Glomerular visceral epithelial cell (primary cell): ENCODE measurements at regions not wholly inside any gene's neighbourhood (a gene's known extent, or its start where the extent isn't known, plus 50 kb on each side); places are given as distances from the start of the nearest gene placed in this dataset.
"Not testable (repeated sequence)": the region's sequence is repeated elsewhere in the genome, so short reads cannot be mapped to it uniquely, and the experiment has no call there.

ENCODE experiments used
- DNase-seq: peaks from one replicate; pipeline ENCODE4 v3.0.0-alpha.2; 2016; ENCODE audit errors: extremely low spot score

DNA sequence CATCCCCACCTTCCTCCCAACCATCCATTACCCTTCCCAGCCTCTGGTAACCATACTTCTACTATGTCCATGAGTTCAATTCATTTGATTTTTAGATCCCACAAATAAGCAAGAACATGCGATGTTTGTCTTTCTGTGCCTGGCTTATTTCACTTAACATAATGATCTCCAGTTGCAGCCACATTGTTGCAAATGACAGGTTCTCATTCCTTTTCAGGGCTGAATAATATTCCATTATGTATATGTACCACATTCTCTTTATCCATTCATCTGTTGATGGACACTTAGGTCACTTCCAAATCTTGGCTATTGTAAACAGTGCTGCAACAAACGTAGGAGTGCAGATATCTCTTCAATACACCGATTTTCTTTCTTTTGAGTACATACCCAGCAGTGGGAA lies 522.1 kb downstream of the TMEM114 start:
- DNase-seq, result not testable (repeated sequence)

DNA sequence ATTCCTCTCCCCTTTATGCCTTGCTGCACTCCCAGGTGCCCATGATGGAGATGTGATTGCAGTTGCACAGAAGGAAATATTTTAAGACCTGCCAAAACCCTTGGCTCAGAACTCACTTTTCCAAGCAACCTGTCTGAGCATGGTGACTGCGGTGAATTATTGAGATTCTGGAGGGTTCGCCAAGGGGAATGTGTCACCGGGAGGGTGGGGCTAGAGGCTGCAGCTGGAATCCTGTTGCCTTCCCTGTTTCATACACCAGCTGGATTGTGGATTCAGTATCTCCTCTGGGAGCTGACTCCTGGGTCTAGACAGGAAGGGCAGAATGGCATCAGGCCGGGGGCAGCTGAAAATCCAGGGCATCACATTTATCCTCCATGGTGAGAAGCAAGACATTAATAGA lies 527.2 kb downstream of the TMEM114 start:
- no peak for DNase-seq

DNA sequence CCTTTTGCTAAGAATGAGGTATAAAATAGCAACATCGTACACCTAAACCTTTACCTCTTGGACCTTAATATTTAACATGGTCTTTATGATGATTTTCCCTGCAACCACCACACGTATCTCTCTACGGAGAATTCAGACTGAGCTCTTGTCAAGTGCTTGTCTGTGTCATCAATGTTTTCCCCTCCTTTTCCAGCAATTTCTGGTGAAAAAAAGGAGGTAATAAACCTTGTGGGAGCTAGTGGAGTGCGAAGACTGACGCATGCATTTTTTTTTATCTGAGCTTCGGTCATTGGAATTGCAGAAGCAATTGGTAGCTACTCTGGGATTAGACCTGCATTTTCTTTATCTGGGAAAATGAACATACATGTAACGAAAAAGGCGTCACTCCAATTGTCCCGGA lies 527.6 kb downstream of the TMEM114 start:
- DNase-seq, result no peak

DNA sequence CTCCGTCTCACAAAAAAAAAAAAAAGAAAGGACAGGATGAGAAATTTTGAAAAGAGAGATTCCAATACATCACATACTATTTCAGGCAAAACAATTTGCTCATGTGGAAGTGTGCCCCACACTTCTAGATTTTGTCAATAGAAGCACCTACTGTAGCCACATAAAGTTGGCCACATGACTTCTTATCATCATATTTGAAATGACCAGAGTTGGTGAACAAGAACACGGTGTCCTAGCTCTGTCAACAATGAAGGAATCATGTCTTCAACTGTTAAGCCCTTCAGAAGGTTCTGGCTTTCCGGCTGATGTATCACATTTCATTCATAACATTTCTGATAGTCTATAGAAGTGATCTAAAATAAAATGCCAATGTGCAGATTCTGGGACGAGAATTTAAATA lies 534.5 kb downstream of the TMEM114 start:
- DNase-seq, result no peak

DNA sequence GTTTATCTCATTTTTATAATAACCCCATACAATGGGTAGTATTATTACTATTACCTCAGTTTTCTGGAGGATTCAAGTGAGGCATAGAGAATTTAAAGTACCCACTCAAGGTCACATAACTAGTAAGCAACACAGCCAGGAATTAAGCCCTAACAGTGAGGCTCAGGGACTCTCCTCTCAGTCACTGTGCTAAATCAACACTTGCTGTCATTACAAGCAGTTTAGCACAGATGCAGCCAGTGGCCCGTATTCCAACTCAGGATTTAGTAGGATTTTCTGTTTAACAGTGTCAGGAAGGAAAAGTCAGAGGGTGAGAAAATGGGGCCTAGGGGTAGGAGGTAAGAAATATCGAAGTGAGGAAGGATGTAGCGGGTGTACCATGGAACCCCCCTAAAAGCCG lies 536.9 kb downstream of the TMEM114 start:
- no peak for DNase-seq

DNA sequence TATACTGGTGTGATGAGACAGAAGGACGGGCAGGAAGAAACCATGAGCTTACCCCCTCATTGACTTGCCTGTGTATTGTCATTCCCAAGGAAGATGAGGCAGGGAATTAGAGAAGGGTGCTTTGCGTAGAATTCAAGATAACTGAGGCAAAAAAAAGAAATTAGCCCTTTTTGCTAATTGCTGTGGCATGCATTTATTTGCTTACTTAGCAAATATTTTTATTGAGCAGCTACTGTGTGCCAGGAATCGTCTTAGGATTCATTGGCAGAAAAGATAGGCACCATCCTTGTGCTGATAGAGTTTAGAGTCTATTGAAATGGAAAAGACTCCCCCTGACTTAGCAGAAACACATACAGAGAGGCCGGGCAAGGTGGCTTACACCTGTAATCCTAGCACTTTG lies 541.9 kb downstream of the TMEM114 start:
- DNase-seq, result no peak

DNA sequence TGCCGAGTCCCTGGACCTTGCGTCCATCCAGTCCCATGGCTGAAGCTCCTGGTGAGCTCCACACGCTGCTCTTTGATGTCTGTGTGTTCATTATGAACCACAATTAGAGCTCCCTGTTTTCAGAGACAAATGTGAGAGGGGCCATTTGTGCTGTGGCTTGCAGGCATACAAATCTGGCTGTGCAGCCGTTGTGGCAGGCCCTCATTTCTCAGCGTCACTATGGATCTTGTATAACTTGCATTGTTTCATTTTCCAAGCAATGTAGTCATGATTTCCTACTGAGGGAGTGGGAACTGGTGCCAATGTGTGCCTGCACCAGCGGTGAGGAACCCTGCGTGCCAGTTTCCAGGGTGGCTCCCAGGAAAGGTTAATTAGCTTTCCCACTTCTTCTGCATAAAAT lies 542.6 kb downstream of the TMEM114 start:
- DNase-seq, result no peak

DNA sequence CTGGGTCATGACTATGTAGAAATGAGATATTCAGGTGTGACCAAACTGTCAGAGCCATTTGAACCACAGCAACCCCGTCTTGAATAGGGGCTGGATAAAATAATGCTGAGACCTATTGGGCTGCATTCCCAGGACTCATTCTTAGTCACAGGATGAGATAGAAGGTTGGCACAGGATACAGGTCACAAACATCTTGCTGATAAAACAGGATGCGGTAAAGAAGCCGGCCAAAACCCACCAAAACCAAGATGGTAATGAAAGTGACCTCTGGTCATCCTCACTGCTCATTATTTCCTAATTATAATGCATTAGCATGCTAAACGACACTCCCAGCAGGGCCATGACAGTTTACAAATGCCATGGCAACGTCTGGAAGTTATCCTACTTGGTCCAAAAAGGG lies 545.5 kb downstream of the TMEM114 start:
- no peak for DNase-seq

DNA sequence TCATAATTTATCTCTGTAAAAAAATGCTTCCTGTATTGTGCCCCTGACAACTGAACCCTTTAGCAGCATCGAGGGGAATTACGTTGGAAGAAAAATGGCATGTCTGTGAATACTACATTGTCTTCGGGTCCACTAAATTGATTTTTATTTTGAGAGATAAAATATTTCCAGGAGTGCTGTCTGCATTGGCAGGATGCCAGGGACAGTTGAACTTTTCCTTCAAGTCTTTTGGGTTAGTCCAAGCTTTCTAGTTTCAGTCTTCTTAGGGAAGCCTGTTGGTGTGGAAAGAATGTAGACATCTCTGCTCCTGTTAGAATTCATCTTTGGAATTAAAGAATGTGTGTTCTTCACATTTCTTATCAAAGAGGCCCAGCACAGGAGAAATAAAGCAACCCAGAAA lies 557.9 kb downstream of the TMEM114 start:
- DNase-seq, result no peak

DNA sequence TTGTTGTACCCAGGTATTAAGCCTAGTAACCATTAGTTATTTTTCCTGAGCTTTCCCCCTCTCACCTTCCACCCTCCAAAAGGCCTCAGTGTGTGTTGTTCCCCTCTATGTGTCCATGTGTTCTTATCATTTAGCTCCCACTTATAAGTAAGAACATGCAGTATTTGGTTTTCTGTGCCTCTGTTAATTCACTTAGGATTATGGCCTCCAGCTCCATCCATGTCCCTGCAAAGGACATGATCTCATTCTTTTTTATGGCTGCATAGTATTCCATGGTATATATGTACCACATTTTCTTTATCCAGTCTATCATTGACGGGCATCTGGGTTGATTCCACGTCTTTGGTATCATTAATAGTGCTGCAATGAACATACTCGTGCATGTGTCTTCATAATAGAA lies 560.3 kb downstream of the TMEM114 start:
- DNase-seq, result not testable (repeated sequence)

DNA sequence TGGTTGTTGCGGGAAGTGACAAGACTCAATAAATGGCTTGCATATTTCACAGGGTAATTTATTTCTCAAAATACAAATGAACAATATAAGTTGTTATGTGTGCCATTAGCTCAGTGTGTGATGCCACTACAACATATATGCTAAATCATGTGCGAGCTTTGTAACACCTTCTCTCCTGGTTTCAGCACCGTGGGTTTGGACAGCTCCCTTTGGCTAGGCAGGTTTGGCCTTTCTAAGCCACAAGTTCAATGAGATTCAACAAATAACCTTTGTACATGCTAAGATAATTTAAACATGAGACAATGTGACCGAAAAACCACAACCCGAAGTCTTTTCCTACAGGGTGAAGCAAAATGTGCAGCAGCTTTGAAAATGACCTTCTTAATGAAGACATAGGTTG lies 563.9 kb downstream of the TMEM114 start:
- DNase-seq, result no peak

DNA sequence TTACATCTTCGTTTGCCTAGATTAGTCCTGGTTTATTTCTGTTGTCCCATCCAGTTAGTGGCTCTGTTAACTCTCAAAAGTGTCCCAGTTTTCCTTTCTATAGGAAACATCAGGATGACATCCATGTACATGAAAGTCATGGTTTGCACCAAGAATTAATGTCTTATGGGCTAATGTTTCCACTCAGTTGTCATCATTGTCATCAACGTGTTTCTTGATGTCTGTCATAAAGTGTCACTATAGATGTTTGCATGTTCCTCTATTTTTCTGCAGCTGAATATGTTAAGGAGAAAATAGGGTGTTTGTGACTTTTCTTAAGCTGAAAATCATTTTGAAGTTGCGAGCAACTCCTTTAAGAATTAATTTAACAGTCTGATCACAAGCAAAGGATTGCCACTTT lies 567.0 kb downstream of the TMEM114 start:
- DNase-seq, result no peak

DNA sequence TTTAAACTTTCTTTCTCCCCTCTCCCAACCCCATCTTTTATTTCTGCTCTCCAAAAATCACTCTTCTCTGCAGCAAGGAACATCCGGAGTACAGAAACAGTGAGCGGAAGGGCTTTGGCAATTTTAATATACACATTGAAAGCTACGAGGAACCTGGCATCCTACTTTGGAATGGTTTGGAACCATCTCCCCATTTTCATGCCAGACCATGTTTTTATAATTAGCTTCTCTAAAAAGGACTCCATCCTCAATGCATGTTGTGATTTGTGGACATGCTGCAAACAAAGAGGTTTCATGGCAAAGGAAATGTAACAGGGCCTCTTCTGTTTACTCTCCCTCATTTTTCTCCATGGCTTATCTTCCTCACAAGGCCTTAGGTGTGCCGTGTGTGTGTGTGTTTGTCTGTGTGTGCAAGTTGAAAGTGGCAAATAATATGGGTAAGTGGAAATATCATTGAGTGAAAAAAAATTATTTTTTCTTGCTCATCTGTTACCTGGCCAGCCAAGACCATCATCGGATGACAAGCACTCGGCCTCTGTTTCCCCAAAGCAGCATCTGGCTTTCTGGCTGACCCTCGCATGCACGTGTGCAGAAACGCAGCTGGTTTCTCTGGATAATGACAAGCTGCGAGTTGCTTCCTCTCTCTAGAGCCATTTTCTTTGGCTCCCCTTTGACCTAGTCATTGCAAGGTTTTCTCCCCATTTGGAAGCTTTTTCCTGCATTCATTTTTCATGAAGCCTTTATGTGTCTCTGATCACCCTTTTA lies 585.0 kb downstream of the TMEM114 start:
- no peak for DNase-seq

DNA sequence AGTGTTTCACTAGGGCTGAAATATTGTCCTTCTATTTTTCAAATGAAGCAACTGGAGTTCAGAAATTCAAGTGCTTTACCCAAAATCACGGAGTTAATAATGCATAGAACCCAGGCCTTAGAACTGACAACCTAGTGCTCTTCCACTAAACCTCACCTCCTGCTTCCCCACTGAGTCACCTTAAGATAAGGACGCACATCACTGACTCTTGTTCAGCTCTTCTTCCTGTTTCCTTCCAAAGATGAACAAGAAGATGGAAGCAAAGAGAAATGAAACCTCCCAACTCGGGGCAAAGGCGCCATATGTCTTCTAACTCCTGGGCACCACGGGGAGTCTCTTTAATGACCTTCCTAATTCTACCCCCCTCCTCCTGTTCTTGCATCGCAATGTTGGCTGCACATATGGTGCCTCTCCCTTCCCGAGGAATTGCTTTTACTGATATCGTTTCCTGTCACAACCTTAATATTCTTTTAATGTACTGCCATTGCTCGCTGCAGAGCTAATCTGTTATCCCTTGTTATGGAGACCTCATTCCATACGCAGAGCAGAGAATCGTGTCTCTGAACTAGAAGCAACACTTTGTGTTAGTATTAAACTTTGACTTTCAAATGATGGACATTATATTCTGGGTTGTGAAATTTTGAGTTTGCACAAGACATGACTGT lies 591.4 kb downstream of the TMEM114 start:
- no peak for DNase-seq

DNA sequence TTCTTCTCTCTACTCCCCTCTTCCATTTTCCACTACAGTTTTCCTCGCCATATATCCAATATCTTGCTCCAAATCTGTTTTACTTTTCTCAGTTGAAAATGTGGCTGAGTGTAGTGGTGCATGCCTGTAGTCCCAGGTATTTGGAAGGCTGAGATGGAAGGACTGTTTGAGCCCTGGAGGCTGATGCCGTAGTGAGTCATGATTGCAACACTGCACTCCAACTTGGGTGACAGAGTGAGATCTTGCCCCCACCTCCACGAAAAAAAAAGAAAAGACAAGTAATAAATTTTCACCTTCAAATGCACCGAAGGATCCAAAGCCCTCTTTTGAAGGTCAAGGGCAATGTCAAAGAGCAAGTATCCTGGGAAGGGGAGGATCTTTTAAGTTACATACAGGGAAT lies 592.3 kb downstream of the TMEM114 start:
- DNase-seq, result no peak

DNA sequence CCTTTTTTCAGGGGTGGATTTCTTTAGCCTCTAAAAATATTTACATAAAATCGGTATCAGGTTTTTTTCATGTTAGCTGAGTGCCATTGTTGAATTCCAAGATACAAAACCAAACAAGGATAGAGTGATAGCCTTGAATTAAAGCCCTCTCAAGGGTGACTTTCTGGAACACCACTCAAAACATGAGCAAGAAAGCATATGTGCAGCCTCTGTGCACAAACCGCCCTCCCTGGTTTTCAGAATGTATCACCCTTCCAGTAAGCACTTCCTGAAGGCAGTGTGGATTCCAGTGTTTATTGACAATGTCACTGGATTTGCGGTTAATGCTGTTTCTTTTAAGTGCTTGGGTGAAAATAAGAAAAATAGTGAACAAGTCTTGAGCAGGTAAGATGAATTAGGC lies 597.7 kb downstream of the TMEM114 start:
- DNase-seq, result no peak

DNA sequence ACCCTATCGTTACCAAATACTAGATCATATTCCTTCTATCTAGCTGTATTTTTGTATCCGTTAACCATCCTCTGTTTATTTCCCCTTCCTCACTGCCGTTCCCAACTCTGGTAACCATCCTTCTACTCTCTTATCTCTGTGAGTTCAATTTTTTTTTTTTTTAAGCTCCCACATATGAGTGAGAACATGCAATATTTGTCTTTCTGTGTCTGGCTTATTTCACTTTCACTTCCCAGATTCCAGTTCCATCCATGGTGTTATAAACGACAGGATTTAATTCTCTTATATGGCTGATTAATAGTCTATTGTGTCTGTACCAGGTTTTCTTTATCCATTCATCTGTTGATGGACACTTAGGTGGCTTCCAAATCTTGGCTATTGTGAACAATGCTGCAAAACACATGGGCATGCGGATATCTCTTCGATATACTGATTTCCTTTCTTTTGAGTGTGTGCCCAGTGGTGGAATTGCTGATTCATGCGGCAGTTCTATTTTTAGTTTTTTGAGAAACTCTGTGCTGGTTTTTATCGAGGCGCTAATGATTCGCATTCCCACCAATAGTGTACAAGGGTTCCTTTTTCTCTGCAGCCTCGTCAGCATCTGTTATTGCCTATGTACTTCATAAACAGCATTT lies 599.6 kb downstream of the TMEM114 start:
- DNase-seq, result no peak

DNA sequence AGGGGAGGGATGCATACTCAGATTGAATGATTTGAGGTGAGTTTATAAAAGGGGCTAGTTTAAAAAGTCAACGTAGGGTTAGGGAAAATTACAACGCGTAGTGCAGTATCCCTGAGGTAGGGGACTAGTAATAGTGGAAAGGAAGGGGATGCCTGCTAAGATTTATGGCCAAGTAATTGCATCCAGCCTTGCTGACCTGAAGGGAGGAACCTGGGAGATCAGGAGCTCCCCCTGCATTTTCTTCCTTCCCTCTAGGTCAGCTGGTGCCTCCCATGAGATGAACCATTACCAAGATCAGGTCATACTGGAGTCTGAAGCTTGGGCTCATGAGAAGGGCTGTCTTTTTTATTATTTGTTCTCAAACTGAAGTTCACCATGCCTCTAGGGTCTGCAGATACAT lies 606.6 kb downstream of the TMEM114 start:
- no peak for DNase-seq

DNA sequence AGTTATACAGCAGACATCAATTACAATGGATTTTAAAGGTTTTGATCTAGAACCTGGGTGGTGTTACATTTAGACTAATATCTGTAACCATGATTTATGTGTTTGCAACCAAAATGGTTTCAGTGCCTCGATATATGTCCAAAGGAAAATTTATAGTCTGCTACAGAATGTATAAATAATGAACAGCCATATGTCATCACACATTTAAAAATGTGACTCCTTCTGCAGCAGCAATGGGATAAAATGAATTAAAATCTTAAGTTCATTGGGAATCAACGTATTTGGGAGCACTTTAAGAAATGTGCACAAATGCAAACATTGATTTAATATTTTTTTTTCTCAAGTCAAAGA lies 610.2 kb downstream of the TMEM114 start:
- no peak for DNase-seq

DNA sequence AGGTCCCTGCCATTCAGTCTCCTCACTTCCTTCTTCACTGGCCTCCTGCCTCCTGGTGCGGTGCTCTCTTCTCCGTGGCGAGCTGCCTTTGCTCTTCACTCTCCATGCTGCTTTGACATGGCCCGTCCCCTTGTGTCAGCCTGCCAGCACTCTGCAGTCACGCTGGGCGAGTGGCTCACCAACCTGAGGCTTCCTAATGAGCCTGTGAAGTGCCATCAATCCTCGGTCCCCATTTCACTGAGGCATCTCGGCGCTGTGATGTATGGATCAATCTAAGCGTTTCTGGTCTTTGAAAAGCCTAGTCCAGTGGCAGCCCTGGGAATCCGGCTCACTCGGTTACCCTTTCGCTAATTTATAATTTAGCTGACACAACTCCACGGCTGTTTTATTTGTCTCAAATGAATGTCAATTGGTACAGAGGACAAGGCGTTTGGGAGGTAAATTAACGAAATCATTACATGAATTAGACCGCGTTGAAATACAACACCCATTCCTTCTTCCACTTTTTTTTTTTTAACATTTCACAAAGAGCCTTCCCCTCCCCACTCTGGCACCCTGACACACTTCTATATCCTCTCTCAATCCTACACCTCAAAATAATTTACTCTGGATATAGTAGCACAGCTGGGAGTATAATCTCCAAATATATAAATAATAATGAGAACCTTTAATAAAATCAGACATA lies 610.7 kb downstream of the TMEM114 start:
- DNase-seq, result no peak

DNA sequence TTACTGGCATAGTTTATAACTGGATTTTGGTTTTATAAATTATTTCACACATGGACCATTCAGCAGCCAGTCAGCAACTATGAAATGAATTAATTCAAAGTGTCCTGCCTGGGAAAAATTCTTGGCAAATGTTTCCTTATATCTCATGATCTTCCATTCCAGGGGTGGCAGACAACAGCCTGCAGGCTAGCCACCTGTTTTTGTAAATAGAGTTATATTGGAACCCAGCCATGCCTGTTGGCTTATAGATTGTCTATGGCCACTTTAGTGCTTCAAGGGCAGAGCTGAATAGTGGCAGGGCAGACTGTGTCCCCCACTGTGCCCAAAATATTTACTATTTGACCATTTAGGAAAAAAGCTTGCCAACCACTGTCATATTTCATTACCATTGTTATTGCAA lies 613.7 kb downstream of the TMEM114 start:
- DNase-seq, result no peak

DNA sequence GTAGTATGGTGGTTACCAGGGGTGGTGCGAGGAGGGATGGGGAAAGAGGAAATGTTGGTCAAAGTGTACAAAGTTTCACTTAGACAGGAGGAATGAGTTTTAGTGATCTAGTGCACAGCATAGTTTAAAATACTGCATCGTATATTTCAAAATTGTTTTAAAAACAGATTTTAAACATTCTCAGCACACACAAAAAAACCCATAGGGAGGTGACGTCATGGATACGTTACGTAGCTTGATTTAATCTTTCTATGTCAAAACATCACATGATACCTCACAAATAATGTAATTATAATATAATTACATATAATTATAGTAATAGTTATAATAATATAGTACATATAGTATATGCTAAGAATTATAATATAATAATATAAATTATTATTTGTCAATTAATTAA lies 614.2 kb downstream of the TMEM114 start:
- no peak for DNase-seq

DNA sequence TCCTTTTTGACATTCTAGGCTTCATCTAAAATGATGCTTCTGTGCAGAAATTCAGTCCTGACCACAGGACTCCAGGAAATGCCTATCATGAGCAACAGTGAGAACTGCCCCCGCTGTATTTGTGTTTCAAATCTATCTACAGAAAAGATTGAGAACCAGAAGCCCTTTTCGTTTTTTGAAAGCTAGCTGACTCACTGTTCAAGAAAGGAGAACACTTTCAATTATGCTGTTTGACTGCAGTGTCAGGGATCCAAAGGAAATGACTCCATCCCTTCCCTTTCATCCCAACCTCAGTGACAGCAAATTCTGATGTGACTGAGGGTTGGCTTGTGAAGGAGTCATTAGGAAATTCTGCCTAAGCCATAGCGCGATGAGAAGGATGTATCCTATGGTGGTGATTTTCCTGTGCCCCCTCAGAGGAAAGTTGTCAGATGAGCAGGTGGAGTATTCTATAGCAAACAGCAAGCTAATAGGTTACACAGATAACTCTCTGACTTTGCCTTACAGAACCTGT lies 622.3 kb downstream of the TMEM114 start:
- no peak for DNase-seq
